ACHN (cell line): ENCODE measurements at regions not wholly inside any gene's neighbourhood (a gene's known extent, or its start where the extent isn't known, plus 50 kb on each side); places are given as distances from the start of the nearest gene placed in this dataset.
"Not testable (repeated sequence)": the region's sequence is repeated elsewhere in the genome, so short reads cannot be mapped to it uniquely, and the experiment has no call there.

Experiments used
- DNase-seq: peaks from one replicate; pipeline ENCODE4 v3.0.0-alpha.2; 2015
- in situ Hi-C: cut with HindIII; loops from 2 replicates; pipeline ENCODE4 v1.10.0; 2017; ENCODE audit warnings: low sequenced_read_pairs, low pct_ligation_motif_present, low pct_unique_long_range_greater_than_20kb

GRCh38 chr12:131564138-131564727 is 146.7 kb upstream of the SFSWAP start:
- in situ Hi-C loops, DNase-seq: not testable (repeated sequence)

- in situ Hi-C loops: no loop called here
- DNase-seq: no peak
Measured at GRCh38 chr12:131564845-131565244, 146.0 kb upstream of the SFSWAP start.

- DNase-seq: no peak
- in situ Hi-C loops: no loop called here
Measured at GRCh38 chr12:131565267-131566015, 145.4 kb upstream of the SFSWAP start.

- in situ Hi-C loops: no loop called here
- DNase-seq: no peak
Measured at GRCh38 chr12:131568336-131568735, 142.6 kb upstream of the SFSWAP start.

GRCh38 chr12:131570596-131570995 is 140.3 kb upstream of the SFSWAP start:
- DNase-seq: no peak
- in situ Hi-C loops: no loop called here

GRCh38 chr12:131571827-131572226 is 139.1 kb upstream of the SFSWAP start:
- no peak for DNase-seq
- in situ Hi-C loops: no loop called here

GRCh38 chr12:131572626-131573025 is 138.3 kb upstream of the SFSWAP start:
- in situ Hi-C loops: no loop called here
- DNase-seq: no peak

- DNase-seq: no peak
- in situ Hi-C loops: no loop called here
Measured at GRCh38 chr12:131573631-131574394, 137.1 kb upstream of the SFSWAP start.

GRCh38 chr12:131574395-131574771 is 136.5 kb upstream of the SFSWAP start:
- in situ Hi-C loops: no loop called here
- no peak for DNase-seq

- no peak for DNase-seq
- in situ Hi-C loops: no loop called here
Measured at GRCh38 chr12:131575371-131575770, 135.5 kb upstream of the SFSWAP start.

- in situ Hi-C loops, DNase-seq: not testable (repeated sequence)
Measured at GRCh38 chr12:131576734-131577133, 134.2 kb upstream of the SFSWAP start.

- DNase-seq: no peak
- in situ Hi-C loops: no loop called here
Measured at GRCh38 chr12:131577766-131578165, 133.1 kb upstream of the SFSWAP start.

GRCh38 chr12:131578828-131579470 is 131.9 kb upstream of the SFSWAP start:
- no peak for DNase-seq
- in situ Hi-C loops: no loop called here

- in situ Hi-C loops: no loop called here
- DNase-seq: no peak
Measured at GRCh38 chr12:131583090-131583712, 127.7 kb upstream of the SFSWAP start.

GRCh38 chr12:131586269-131586668 is 124.6 kb upstream of the SFSWAP start:
- DNase-seq: no peak
- in situ Hi-C loops: no loop called here

GRCh38 chr12:131586761-131587160 is 124.1 kb upstream of the SFSWAP start:
- DNase-seq: no peak
- in situ Hi-C loops: no loop called here

GRCh38 chr12:131587565-131587964 is 123.3 kb upstream of the SFSWAP start:
- no peak for DNase-seq
- in situ Hi-C loops: no loop called here

- no peak for DNase-seq
- in situ Hi-C loops: no loop called here
Measured at GRCh38 chr12:131589221-131589897, 121.5 kb upstream of the SFSWAP start.
